GM18520 (cell line): ENCODE measurements at regions not wholly inside any gene's neighbourhood (a gene's known extent, or its start where the extent isn't known, plus 50 kb on each side); places are given as distances from the start of the nearest gene placed in this dataset.

Experiments used
- ATAC-seq: cut with Tn5 transposase; IDR thresholded peaks from one replicate; pipeline ENCODE4 v1.9.1; 2021; ENCODE audit not compliant: unreplicated experiment

- no peak for ATAC-seq
These were observed 95.8 kb upstream of the TGFBR2 start for GRCh38 chr3:30510596-30510995.

- ATAC-seq = no peak
These were observed 94.7 kb upstream of the TGFBR2 start for GRCh38 chr3:30511524-30512251.

DNA sequence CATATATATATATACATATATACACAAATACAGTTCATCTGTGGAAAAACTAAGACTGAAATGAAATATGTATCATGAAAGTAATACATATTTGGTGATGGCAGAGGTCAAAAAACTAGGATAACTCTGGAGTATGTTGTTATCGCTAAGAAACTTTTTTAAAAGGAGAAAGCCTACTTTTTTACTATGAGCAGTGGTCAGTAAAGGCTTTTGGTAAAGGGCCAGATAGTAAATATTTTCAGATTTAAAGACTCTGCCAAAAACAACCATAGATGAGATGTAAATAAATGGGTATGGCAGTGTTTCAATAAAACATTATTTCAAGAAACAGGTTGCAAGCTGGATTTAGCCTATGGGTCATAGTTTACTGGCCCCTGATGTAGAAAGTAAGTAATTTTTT lies 93.8 kb upstream of the TGFBR2 start:
- no peak for ATAC-seq

DNA sequence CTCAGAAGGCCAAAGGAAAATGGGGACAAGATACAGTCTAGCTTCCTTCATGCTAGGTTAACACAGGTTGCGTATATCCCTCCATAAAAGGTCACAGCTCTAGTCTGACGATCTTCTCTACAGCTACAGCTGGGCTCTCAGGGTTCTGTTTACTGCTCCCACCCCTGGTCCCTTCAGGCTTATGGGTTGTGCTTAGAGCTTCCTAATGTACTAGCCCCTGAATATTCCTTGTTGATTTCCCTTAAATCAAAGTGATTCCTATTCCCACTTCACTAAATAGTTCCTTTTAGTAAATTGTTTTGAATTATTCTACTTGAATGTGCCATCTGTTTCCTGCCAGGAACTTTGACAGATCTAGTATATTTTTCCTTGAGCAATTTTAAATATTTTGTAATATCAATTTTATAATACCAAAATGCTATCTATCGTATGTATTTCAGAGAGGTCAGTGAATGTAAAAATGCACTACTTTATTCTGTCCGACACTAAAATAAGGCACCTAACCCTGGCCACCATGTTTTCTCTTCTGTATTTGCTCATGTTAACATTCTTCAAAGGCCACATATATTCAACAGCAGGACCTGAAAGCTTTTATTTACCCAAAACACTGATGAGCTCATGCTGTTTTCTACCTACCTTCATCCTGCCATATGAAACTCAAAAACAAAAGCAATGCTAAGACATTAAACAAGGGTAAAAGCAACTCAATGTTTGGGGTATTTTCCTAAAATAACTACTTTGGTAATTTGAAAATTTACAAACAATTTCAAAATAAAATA lies 92.8 kb upstream of the TGFBR2 start:
- no peak for ATAC-seq

GRCh38 chr3:30516238-30516637 lies 90.2 kb upstream of the TGFBR2 start:
- ATAC-seq = no peak

DNA sequence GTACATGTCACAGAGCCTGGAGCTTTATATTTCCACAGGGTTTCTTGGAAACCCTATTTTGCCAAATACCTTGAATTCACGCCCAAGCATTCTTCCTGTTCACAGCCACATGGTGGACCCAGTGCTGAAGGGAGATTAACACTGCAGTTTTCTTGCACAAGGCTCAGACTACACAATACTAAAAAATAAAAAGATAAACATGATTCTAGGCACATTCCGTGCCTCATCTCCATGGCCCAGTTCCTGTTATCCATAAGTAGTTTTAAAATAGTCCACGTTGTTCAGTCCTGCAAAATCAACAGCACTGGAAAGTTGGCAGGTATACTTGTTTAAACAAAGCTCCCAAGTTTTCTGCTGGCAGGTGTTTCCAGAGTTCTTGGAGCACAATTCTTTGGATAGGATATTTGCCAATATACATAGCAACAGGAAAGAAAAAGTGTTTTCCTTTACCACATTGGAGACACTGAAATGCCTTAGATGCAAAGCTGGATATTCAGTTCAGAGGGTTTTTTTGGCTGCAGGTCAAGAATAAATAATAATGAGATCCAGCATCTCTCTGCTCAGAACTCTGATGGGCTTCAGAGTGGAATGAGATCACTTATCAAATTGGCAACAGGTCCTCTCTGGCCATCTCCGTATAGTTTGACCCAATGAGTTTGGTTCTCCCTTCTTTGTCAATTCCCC lies 88.1 kb upstream of the TGFBR2 start:
- ATAC-seq = no peak

DNA sequence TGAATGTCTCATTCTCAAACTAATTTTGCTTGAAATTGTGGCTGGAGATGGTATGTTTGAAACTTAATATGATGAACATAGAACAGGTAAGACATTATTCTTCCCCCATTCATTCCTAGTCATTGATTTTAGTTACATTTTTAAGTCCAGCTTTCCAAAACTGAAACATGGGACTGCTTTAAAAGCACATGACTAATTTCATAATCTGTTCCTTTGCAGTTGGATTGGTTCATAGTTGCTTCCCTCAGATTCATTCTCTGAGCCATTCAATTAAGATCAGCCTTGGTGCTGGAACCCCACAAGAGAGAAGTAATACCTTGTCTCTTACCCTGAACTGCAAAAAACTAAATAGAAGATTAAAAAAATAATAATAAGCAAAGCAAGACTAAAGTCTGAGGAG lies 87.5 kb upstream of the TGFBR2 start:
- no peak for ATAC-seq

GRCh38 chr3:30520699-30521098 lies 85.7 kb upstream of the TGFBR2 start:
- no peak for ATAC-seq

DNA sequence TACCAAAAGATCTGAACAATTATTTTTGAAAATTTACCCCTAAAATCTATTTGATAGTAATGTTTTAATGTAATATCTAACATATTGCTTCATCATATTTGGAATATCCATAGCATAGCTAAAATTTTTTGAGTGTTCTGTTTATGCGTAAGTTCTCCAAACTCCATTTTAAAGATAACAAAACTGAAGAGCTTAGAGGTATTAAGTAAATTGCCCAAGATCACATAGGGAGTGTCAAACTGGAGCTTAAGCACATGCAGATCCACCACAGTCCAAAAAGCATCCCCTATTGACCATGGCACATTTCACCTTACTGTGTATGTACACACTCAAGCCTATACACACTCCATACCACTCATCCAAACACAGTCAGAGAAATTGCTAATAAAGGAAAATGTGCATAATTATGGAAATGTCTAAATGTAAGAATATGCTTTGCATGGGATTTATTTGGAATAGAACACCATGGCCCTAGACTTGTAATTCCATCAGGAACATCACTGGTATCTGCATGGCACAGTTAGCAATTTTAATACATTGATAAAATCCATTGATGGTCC lies 85.2 kb upstream of the TGFBR2 start:
- no peak for ATAC-seq

DNA sequence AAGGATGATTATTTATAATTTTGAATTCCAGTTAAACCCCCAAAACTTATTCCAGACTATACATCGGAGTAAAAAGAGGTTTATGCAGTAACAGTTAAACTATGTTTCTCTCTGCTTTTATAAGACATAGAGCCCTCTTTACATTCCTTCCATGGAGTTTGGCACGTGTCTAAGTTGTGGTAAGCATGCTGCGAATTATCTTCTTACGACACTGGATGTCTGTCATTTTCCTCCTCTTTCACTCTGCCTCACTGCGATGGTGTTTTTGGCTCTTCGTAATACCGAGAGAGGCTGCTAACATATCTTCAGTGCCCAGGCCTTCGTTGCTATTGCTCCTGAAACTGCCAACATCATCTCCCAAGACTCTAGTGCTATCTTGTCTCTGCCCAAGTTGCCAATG lies 83.9 kb upstream of the TGFBR2 start:
- no peak for ATAC-seq

- ATAC-seq = no peak
These were observed 83.0 kb upstream of the TGFBR2 start for GRCh38 chr3:30523366-30523765.

DNA sequence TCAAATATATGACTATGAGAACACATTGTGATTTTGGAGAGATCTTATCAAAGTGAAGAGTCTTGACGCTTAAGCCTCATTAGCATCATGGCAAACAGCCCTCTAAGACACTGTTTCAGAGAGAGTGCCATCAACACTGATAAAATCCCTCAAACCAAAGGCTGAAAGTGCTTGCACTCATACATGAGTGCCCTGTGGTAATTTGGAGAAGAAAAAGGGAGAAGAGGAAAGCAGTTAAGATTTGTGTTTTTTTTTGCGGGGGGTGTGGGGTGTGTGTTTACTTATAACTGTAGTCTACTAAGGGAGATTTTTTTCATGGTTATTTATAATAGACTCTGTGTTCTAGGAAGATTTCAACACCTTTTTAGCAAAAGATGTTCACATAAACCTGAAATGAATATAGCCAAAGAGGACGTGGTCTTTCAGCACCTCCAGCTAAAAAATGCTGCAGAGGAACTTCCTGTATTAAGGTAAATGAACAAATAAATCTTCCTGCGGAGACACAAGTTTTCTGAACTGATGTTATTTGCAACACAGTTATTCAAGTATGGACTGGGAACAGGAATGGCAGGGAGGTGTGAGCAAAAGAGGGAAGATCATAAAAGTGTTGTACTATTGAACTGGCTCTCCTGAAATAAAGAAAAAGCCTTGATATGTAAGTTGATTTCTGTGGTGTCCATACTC lies 81.9 kb upstream of the TGFBR2 start:
- no peak for ATAC-seq

DNA sequence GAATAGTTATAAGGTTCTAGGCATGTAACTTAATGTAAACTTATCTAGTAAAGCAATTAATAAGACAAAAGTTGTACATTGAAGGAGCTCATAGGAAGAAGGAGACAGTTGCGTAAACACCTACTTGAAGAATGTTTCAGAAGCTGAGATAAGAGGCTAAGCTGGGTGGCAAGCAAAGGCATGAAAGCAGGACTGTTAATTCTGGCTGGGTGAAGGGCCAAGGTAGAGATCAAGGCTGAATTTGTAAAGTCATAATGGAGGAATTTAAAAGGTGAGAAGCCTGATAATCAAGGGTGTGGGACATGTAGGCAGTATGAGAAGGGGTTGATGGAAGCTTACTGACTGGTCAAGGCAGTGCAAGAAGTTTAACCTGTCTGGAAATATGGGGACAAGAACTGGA lies 80.4 kb upstream of the TGFBR2 start:
- no peak for ATAC-seq

DNA sequence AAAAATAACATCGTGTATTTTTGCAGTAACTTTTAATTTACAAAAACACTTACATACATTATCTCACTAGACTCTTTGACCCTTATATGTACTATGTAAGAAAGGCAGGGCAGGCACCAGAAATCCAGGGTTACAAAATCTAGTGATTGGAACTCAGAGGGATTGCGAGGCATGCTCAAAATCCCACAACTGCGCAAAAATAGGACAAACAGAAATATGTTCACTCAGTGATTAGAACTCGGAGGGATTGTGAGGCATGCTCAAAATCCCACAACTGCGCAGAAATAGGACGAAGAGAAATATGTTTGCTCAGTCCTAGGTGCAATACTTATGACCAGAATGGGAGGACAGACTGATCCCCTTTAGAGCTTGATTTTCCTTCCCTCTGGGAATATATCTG lies 79.2 kb upstream of the TGFBR2 start:
- no peak for ATAC-seq

DNA sequence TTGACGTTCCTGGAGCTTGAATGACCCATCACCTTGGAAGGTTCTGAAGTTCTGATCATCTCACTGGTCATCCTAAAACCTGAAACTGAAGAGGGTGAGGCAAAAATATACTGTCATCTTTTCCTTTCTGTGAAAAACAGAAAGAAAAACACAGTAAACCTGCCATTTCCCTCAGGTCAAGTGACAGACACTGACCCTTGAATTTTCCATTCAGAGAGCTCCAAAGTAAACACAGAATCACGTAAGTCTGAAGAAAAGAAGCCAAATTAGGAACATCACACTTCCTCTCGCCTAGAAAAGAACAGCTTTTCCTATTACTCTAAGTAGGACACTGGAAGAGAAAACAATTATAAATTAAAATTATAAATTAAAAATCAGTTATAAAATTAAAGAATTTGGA lies 78.7 kb upstream of the TGFBR2 start:
- ATAC-seq = no peak

GRCh38 chr3:30530084-30530483 lies 76.3 kb upstream of the TGFBR2 start:
- no peak for ATAC-seq

- ATAC-seq = no peak
These were observed 75.3 kb upstream of the TGFBR2 start for GRCh38 chr3:30531017-30531570.

GRCh38 chr3:30535525-30535924 lies 70.9 kb upstream of the TGFBR2 start:
- ATAC-seq = no peak

GRCh38 chr3:30538791-30539190 lies 67.6 kb upstream of the TGFBR2 start:
- ATAC-seq = no peak

DNA sequence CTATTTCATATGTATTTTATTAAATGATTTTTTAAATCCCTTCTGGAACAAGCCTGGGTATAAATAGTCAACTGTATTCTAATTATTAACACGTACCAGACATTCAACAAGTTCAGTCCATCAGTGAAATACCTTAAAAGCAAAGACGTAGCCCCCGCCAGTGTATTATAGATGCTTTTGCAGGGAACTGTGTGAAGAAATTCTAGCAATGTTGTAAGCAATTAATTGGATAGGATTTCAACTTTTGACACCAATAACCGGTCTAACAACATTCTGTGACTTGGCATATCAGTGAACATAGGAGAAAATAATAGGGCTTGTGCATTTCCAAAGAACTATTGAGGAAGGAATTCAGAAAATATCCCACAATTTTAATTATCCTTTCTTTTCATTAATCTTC lies 67.2 kb upstream of the TGFBR2 start:
- ATAC-seq = no peak

DNA sequence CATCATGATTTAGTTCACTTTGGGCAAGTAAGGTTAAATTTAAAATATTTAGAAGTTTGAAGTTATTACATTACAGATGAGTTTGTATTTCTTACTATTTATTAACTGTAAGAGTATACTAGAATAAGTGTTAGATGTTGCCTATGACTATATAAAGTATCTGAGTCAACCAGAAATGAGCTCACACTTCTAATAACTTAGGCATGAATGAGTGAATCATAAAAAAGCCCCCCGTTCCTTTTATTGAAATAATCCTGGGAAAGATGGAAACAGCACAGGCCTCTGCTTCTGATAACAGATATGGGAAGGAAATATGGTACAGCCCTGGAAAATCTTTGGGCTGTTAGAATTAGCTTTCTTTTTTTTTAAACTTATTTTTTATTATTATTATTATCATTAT lies 66.6 kb upstream of the TGFBR2 start:
- ATAC-seq = no peak
